PC-3 (cell line): ENCODE measurements at regions not wholly inside any gene's neighbourhood (a gene's known extent, or its start where the extent isn't known, plus 50 kb on each side); places are given as distances from the start of the nearest gene placed in this dataset.

Source experiments
- ATAC-seq: fragments of 200-7000 bp; cut with Tn5 transposase; 2 replicates; pipeline ENCODE4 v1.9.1; 2020; ENCODE audit warnings: mild to moderate bottlenecking, moderate library complexity
- BruUV-seq: library from RNA; stranded (reverse); fragments of 400-500 nt; replicated peaks from 2 replicates; lab custom pipeline; 2021; lab: Mats Ljungman, UMichigan
- CTCF ChIA-PET: fragments of 300-600 bp; sonication (Branson Sonifier 250); formaldehyde crosslinking; loops from one replicate; lab custom pipeline; 2022; ENCODE audit warnings: antibody characterized with exemption; lab: Charles Lee
- POLR2A ChIA-PET: fragments of 300-600 bp; sonication (Branson Sonifier 250); formaldehyde crosslinking; loops from one replicate; lab custom pipeline; 2022; ENCODE audit warnings: antibody characterized with exemption; ENCODE audit not compliant: unreplicated experiment; lab: Charles Lee
- DNase-seq: peaks from one replicate; pipeline ENCODE4 v3.0.0-alpha.2; 2015
- H2AFZ ChIP-seq: fragments of 300-600 bp; sonication (generic); 2 replicates; pipeline ENCODE4 v1.6.0; 2016; ENCODE audit warnings: antibody characterized with exemption, low read length
- H3F3A ChIP-seq: fragments of 300-600 bp; sonication (generic); one replicate; pipeline ENCODE4 v1.6.0; 2017; ENCODE audit warnings: antibody characterized with exemption, low read length, control low read depth, mild to moderate bottlenecking; ENCODE audit not compliant: unreplicated experiment
- H3K27ac ChIP-seq: fragments of 300-600 bp; sonication (generic); 2 replicates; pipeline ENCODE4 v1.5.1; 2016; ENCODE audit warnings: mild to moderate bottlenecking, low read length
- H3K27me3 ChIP-seq: fragments of 300-600 bp; sonication (generic); 2 replicates; pipeline ENCODE4 v1.6.1; 2016; ENCODE audit warnings: low read length, mixed read lengths
- H3K36me3 ChIP-seq: fragments of 300-600 bp; sonication (generic); 2 replicates; pipeline ENCODE4 v1.6.1; 2016; ENCODE audit warnings: low read depth, mixed run types, low read length, mixed read lengths
- H3K4me1 ChIP-seq: fragments of 300-600 bp; sonication (generic); 2 replicates; pipeline ENCODE4 v1.5.1; 2016; ENCODE audit warnings: low read length; ENCODE audit not compliant: insufficient read depth
- H3K4me2 ChIP-seq: fragments of 300-600 bp; sonication (generic); 2 replicates; pipeline ENCODE4 v1.6.0; 2016; ENCODE audit warnings: low read length
- H3K4me3 ChIP-seq: fragments of 300-600 bp; sonication (generic); 2 replicates; pipeline ENCODE4 v1.5.1; 2016; ENCODE audit warnings: mild to moderate bottlenecking, low read length, mixed read lengths
- H3K79me2 ChIP-seq: fragments of 300-600 bp; sonication (generic); 2 replicates; pipeline ENCODE4 v1.6.1; 2017; ENCODE audit warnings: low read length, mixed read lengths
- H3K9ac ChIP-seq: fragments of 300-600 bp; sonication (generic); 2 replicates; pipeline ENCODE4 v1.6.0; 2016; ENCODE audit warnings: mild to moderate bottlenecking, low read length
- H3K9me2 ChIP-seq: fragments of 300-600 bp; sonication (generic); replicated peaks from 2 replicates; pipeline ENCODE4 v1.6.1; 2016; ENCODE audit warnings: mixed run types, low read length, mixed read lengths
- H3K9me3 ChIP-seq: fragments of 300-600 bp; sonication (generic); 2 replicates; pipeline ENCODE4 v1.6.1; 2016; ENCODE audit warnings: low read length, mixed read lengths
- H4K20me1 ChIP-seq: fragments of 300-600 bp; sonication (generic); 2 replicates; pipeline ENCODE4 v1.6.1; 2016; ENCODE audit warnings: low read length, mixed read lengths
- CTCF ChIP-seq: fragments of 300-600 bp; sonication (generic); conservative IDR thresholded peaks from 2 replicates; pipeline ENCODE4 v1.5.1; 2017; ENCODE audit warnings: antibody characterized with exemption, low read depth, mild to moderate bottlenecking, low read length
- EZH2 ChIP-seq: fragments of 300-600 bp; sonication (generic); IDR thresholded peaks from one replicate; pipeline ENCODE4 v1.6.1; 2017; ENCODE audit warnings: antibody characterized with exemption, mild to moderate bottlenecking, low read length; ENCODE audit not compliant: unreplicated experiment
- EZH2phosphoT487 ChIP-seq: fragments of 300-600 bp; sonication (generic); IDR thresholded peaks from 2 replicates; pipeline ENCODE4 v1.6.1; 2018; ENCODE audit warnings: mild to moderate bottlenecking, antibody characterized with exemption, low read length, borderline replicate concordance
- intact Hi-C: fragments of 100-400 bp; cut with micrococcal nuclease; formaldehyde crosslinking; loops from 2 replicates; pipeline ENCODE4 v1.9.0; 2023

- no peaks in the 10 kb centered on the region for H3K27me3 ChIP-seq
- DNase-seq, result no peak
- no peak overlapping the region for H3K4me2 ChIP-seq
- CTCF ChIA-PET, result no interaction called here
- H3K79me2 ChIP-seq, result no peaks in the 10 kb centered on the region
- H3K9ac ChIP-seq, result no peak overlapping the region
- H3K9me3 ChIP-seq, result no peaks in the 10 kb centered on the region
- BruUV-seq, result no TSS peak
- no peaks in the 10 kb centered on the region for H4K20me1 ChIP-seq
- no peaks in the 10 kb centered on the region for H3K4me1 ChIP-seq
- TF ChIP-seq EZH2 (no peak), EZH2phosphoT487 (no peak), CTCF (no peak)
- H3K9me2 ChIP-seq, result no peaks in the 10 kb centered on the region
- no peaks in the 10 kb centered on the region for H3F3A ChIP-seq
- no peak for ATAC-seq
- no peaks in the 10 kb centered on the region for H3K36me3 ChIP-seq
- no peak overlapping the region for H3K27ac ChIP-seq
- no peak overlapping the region for H3K4me3 ChIP-seq
- POLR2A ChIA-PET, result no interaction called here
- no peak overlapping the region for H2AFZ ChIP-seq
- intact Hi-C loops, result no loop called here
Observed at GRCh38 chr1:208841436-208841835, 597.3 kb upstream of the PLXNA2 start.

- no TSS peak for BruUV-seq
- no peaks in the 10 kb centered on the region for H3K27me3 ChIP-seq
- DNase-seq, result no peak
- ChIA-PET CTCF (no interaction called here), POLR2A (no interaction called here)
- no peaks in the 10 kb centered on the region for H4K20me1 ChIP-seq
- no peak overlapping the region for H3K4me2 ChIP-seq
- intact Hi-C loops, result no loop called here
- H3K4me3 ChIP-seq, result no peak overlapping the region
- H3F3A ChIP-seq, result no peaks in the 10 kb centered on the region
- no peak overlapping the region for H3K27ac ChIP-seq
- no peak for ATAC-seq
- H3K9me3 ChIP-seq, result no peaks in the 10 kb centered on the region
- H3K9ac ChIP-seq, result no peak overlapping the region
- no peaks in the 10 kb centered on the region for H3K4me1 ChIP-seq
- TF ChIP-seq EZH2phosphoT487 (no peak), CTCF (no peak), EZH2 (no peak)
- H3K36me3 ChIP-seq, result no peaks in the 10 kb centered on the region
- H3K79me2 ChIP-seq, result no peaks in the 10 kb centered on the region
- H3K9me2 ChIP-seq, result no peaks in the 10 kb centered on the region
- H2AFZ ChIP-seq, result no peak overlapping the region
Observed at GRCh38 chr1:208842451-208842850, 598.3 kb upstream of the PLXNA2 start.

GRCh38 chr1:208844158-208844557 lies 600.0 kb upstream of the PLXNA2 start:
- H3F3A ChIP-seq, result no peaks in the 10 kb centered on the region
- no peak for ATAC-seq
- ChIA-PET CTCF (no interaction called here), POLR2A (no interaction called here)
- no peaks in the 10 kb centered on the region for H3K36me3 ChIP-seq
- H3K27ac ChIP-seq, result no peak overlapping the region
- no peaks in the 10 kb centered on the region for H3K27me3 ChIP-seq
- H3K4me3 ChIP-seq, result no peak overlapping the region
- H2AFZ ChIP-seq, result no peak overlapping the region
- H3K4me1 ChIP-seq, result no peaks in the 10 kb centered on the region
- no peaks in the 10 kb centered on the region for H3K9me2 ChIP-seq
- TF ChIP-seq CTCF (no peak), EZH2 (no peak), EZH2phosphoT487 (no peak)
- H3K9ac ChIP-seq, result no peak overlapping the region
- H3K9me3 ChIP-seq, result no peaks in the 10 kb centered on the region
- no peaks in the 10 kb centered on the region for H3K79me2 ChIP-seq
- H3K4me2 ChIP-seq, result no peak overlapping the region
- no peak for DNase-seq
- intact Hi-C loops, result no loop called here
- no peaks in the 10 kb centered on the region for H4K20me1 ChIP-seq
- BruUV-seq, result no TSS peak
